ENCODE measurements at regions not wholly inside any gene's neighbourhood (a gene's known extent, or its start where the extent isn't known, plus 50 kb on each side); places are given as distances from the start of the nearest gene placed in this dataset.
A peak's percentile ranks its signal among the peaks of the same experiment; 100 is the strongest.

DNA sequence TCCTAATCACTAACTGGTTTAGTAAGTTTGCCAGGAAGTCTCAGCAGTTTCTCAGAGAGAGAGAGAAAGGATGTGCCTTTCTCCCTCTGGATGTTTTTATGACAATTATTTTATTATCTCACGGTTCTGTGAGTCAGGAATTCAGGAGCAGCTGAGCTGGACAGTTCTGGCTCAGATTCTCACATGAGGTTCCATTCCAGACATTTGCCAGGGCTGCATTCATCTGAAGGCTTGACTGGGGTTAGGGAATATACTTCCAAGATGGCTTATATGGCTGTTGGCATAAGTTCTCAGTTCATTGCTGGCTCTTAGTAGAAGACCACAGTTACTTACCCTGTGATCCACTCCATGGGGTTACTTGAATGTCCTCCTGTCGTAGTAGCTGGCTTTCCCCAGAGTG is 101.2 kb upstream of the ATF7IP start:
- H3K27ac Mint-ChIP-seq = no peak overlapping the region
- peaks cover 48% of the 10 kb centered on the region for H3K36me3 Mint-ChIP-seq (ENCODE audit: low read depth)

GRCh38 chr12:14264778-14265177 is 100.7 kb upstream of the ATF7IP start:
- Mint-ChIP-seq H3K27ac (no peak overlapping the region), H3K9me3 (peaks cover 59% of the 10 kb centered on the region), H3K27me3 (ENCODE audit: low read depth, poor library complexity) (peaks cover 7% of the 10 kb centered on the region), H3K36me3 (ENCODE audit: low read depth) (peaks cover 50% of the 10 kb centered on the region), H3K4me3 (no peak overlapping the region), H3K4me1 (peaks cover 41% of the 10 kb centered on the region)
- TF ChIP-seq, protein P1, sequence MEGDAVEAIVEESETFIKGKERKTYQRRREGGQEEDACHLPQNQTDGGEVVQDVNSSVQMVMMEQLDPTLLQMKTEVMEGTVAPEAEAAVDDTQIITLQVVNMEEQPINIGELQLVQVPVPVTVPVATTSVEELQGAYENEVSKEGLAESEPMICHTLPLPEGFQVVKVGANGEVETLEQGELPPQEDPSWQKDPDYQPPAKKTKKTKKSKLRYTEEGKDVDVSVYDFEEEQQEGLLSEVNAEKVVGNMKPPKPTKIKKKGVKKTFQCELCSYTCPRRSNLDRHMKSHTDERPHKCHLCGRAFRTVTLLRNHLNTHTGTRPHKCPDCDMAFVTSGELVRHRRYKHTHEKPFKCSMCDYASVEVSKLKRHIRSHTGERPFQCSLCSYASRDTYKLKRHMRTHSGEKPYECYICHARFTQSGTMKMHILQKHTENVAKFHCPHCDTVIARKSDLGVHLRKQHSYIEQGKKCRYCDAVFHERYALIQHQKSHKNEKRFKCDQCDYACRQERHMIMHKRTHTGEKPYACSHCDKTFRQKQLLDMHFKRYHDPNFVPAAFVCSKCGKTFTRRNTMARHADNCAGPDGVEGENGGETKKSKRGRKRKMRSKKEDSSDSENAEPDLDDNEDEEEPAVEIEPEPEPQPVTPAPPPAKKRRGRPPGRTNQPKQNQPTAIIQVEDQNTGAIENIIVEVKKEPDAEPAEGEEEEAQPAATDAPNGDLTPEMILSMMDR (IDR thresholded peaks at IDR 0.05) = no peak
- DNase-seq = no peak

More for the DNA sequence above, 101.2 kb upstream of the ATF7IP start:
- DNase-seq = no peak
- TF ChIP-seq, protein P1 (IDR thresholded peaks at IDR 0.05) = no peak
- H3K4me1 Mint-ChIP-seq = peaks cover 41% of the 10 kb centered on the region
- peaks cover 7% of the 10 kb centered on the region for H3K27me3 Mint-ChIP-seq (ENCODE audit: low read depth, poor library complexity)
- H3K4me3 Mint-ChIP-seq = no peak overlapping the region
- peaks cover 59% of the 10 kb centered on the region for H3K9me3 Mint-ChIP-seq

DNA sequence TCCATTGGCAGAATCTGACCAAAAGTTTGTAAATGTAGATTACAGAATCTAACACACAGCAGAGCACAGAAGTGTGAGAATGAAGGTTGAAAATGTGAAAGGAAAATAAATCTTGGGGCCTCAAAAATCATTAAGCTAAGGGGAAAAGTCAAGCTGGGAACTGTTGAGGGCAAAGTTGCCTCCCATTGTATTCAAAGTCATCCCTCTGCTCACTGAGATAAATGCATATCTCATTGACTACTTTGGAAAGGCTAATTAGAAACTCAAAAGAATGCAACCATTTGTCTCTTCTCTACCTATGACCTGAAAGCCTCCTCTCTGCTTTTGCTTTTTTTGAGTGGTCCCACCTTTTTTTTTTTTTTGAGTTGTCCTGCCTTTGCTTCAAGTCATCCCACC is 97.4 kb upstream of the ATF7IP start:
- DNase-seq = no peak
- peaks cover 6% of the 10 kb centered on the region for H3K27me3 Mint-ChIP-seq (ENCODE audit: low read depth, poor library complexity)
- H3K4me3 Mint-ChIP-seq = no peak overlapping the region
- peak overlapping the region; percentile 70 for H3K27ac Mint-ChIP-seq
- peaks cover 28% of the 10 kb centered on the region for H3K4me1 Mint-ChIP-seq
- H3K36me3 Mint-ChIP-seq (ENCODE audit: low read depth) = peaks cover 42% of the 10 kb centered on the region
- H3K9me3 Mint-ChIP-seq = peaks cover 56% of the 10 kb centered on the region
- TF ChIP-seq, protein P1 (IDR thresholded peaks at IDR 0.05) = no peak

DNA sequence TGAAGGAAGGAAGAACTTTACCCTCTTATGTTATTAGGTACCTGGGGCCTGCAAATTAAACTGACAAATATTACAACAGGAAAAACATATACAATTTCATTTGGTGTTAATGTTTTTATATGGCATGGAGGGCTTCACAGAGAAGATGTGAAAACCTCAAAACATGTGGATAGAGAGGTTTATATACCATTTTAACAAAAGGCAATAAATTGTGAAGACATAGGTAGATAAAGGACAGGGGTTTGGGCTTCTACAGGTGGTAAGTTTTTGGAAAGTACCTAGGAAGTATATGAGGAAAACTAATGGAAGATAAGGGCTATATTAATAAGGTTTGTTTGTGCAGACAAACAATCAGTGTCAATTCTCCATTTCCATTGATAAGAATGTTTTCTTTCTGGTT is 95.1 kb upstream of the ATF7IP start:
- H3K4me3 Mint-ChIP-seq = no peak overlapping the region
- peaks cover 41% of the 10 kb centered on the region for H3K36me3 Mint-ChIP-seq (ENCODE audit: low read depth)
- DNase-seq = no peak
- peaks cover 6% of the 10 kb centered on the region for H3K27me3 Mint-ChIP-seq (ENCODE audit: low read depth, poor library complexity)
- peaks cover 39% of the 10 kb centered on the region for H3K4me1 Mint-ChIP-seq
- H3K9me3 Mint-ChIP-seq = peaks cover 62% of the 10 kb centered on the region
- TF ChIP-seq, protein P1 (IDR thresholded peaks at IDR 0.05) = no peak
- no peak overlapping the region for H3K27ac Mint-ChIP-seq

- TF ChIP-seq, protein P1 (IDR thresholded peaks at IDR 0.05) = no peak
- Mint-ChIP-seq H3K4me1 (peaks cover 37% of the 10 kb centered on the region), H3K27me3 (ENCODE audit: low read depth, poor library complexity) (peaks cover 7% of the 10 kb centered on the region), H3K27ac (peak overlapping the region; percentile 70), H3K9me3 (peaks cover 74% of the 10 kb centered on the region), H3K4me3 (no peak overlapping the region), H3K36me3 (ENCODE audit: low read depth) (peaks cover 48% of the 10 kb centered on the region)
- no peak for DNase-seq
These were observed 92.2 kb upstream of the ATF7IP start for GRCh38 chr12:14272956-14273912.
